NCI-H2029 (cell line): ENCODE measurements at regions not wholly inside any gene's neighbourhood (a gene's known extent, or its start where the extent isn't known, plus 50 kb on each side); places are given as distances from the start of the nearest gene placed in this dataset.
"Not testable (repeated sequence)": the region's sequence is repeated elsewhere in the genome, so short reads cannot be mapped to it uniquely, and the experiment has no call there.

Source experiments
- DNase-seq: peaks from one replicate; lab custom pipeline; 2025; lab: John Stamatoyannopoulos, UW

DNA sequence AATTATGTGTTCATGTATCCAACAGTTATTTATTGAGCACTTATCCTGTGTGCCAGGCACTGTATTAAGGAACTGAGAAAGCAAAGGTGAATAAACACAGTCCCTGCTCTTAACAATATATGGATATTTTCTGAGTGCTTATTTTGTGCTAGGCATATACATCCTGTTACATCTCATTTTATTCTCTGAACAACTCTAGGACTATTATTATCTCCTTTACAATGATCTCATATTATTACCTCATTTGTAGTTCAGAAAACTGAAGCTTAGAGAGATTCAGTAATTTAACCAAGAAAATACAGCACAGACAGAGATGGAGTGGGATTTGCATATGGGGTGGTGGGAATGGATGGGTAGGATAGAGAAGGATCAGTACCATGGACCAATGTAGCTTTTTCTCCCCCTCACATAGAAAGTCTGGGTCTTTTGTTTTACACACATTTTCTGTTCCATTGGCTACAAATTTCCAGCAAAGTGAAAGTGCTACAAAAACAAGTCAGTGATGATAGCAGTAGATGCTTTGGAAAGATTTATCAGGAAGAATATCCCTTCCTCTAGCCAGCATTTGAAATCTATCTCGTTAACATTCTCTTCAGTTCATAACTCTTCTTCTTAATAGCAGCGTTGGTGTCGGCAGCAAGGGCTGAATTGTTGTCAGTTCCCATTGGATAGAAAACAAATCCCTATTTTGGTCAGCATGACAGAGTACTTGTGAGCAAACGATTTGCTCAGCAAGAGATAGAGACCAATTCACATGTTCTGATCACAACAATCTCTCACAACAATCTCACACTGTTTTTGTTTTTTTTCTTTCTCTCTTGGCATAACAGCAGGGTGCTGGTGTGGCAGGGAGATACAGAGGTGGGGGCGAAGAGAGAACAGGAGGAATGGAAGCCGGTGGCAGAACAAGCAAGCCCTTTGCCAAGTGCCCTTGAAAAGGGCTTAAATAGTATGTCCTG lies 102.2 kb upstream of the KCTD1 start:
- DNase-seq = no peak

DNA sequence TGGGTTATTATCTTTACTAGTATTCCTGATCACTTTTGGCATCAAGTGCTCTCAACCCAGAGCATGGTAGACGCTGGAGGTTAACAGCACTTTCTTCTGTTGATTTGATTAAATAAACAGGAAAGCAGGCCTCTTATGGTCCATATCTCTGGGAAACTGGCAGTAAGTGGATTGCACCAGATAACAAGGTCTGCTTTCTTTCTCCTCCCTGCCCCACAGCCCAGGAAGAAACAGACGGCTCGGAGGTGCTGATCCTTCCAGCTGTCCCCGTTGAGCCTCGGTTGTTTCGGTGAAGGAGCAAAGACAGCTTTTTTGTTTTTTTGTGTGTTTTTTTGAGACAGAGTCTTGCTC lies 100.8 kb upstream of the KCTD1 start:
- peak; percentile 14 for DNase-seq

DNA sequence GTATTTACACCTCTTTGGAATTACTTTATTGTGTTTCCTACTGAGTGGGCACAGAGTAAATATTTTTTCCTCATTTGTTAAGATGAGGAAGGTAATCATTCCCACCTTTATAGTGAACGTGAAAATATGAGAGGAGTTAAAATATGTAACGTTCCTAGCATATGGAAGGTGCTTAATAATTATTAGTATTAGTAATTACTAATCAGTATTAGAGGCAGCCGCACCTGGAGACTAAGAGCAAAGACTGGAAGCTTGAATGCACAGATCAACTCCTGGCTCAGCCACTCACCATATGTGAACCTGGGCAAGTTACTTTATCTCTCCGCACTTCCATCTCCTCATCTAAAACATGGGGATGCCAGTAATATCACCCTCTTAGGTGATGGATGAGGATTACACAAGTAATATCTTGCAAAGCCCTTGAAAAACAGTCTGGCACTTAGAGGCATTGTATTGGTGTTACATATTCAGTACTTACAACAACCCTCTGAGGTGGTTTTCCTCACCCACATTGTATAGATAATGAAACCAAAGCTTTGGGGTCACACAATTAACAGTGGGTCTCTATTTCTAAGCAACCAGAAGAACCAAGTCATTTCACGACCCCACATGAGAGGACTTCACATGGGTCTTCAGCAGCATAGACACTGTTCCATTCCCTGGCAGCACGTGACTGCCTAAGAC lies 100.3 kb upstream of the KCTD1 start:
- DNase-seq = no peak

DNA sequence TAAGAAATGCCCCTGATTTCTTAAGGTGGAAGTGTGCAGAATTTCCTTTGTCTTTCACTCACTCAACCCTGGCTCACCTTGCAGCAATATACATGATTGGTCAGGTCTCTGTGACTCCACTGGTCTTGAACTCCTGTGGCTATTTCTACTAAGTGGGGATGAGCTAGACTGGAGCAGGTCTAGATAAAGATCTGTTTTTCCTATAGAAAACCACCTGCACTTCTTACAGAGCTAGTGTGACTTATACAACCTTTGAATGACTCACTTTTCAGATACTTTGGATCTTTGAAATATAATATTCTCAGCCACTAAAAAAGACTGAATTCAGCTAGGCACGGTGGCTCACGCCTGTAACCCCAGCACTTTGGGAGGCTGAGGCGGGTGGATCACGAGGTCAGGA lies 98.5 kb upstream of the KCTD1 start:
- DNase-seq = no peak

DNA sequence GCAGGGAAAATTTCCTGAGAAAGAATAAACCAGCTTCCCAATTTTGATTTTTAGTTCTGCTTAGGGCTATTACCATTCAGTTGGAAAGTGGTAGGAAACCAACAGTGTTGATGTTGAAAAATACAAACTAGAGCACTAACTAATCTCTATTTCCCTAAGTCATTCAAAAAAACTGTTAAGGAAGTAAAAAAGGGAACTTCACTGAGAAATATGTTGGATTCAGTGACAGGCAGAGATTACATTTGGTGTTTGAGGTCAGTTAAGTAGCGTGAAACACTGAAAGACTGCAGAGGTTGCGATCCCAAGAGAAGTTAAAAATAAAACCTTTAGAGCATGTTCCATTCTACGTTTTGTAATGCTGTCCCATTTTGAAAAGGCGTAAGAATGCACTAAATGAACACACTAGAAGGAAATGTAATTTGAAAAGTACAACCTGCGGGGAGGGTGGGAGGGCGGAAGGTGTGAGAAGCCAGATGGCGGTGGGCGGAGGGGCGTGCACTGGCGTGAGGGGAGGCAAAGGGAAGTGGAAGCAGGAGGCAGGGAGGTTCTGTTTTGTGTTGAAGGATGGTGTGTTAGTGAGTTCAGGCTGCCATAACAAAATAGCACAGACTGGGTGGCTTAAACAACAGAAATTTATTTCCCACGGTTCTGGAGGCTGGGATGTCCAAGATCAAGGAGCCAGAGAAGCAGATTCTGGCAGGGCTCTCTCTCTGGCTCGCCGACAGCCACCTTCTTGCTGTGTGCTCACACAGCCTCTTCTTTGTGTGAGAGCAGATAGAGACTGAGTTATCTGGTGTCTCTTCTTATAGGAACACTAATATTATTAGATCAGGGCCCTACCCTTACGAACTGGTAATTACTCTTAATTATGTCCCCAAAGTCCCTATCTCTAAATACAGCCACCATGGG lies 94.3 kb upstream of the KCTD1 start:
- DNase-seq = no peak

DNA sequence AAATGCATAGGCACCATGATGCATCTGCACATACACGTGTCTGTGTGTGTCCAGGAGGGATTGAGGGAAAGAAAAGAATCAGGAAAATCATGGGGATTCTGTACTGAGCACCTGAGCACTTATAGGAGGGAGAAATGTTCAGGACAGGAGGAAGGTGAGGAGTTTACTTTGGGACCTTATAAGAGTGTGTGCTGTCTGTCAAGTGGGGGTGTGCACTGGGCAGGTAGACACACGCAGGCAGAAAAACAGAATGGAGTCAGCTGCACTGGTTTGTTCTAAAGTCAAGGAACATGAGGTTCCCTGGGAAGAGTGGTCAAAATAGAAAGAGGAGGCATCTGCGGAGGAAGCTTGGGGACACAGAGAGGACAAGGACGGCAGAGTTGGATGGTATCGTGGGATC lies 92.2 kb upstream of the KCTD1 start:
- DNase-seq = no peak

DNA sequence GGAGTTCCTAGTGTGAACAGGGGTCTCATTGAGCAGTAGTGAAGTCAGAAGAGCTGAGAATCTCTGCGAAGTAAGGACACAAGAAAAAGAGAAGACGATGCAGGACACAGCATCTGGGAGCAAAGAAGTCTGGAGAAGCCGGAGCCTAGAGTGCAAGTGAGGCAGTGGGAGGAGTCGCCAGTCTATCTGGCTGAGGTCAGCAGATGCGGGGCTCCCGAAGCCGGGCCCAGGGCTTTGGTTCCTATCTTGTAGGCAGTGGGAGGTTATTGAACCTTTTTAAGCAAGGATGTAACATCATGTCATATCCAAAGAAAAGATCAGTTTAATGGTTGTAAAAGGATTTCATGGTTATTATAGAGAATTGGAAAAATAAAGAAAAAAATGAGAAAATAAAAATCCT lies 90.8 kb upstream of the KCTD1 start:
- DNase-seq = no peak

DNA sequence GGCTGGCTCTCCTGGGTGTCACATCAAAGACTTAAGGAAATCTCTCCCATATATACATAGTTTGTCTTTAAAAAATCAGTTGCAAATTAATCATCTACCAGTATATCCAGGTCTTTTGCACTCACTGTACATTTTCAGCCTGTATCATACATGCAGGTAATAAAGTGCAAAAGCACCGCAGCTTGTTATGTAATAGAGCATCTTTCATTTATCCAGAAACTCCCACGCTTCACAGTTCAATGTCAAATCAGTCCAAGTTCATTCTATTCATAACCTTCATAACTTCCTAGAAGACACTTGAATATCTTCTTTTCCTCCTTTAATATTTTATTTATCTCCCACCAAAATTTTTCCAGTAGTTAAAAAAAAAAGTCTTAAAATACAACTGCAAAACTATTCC lies 89.6 kb upstream of the KCTD1 start:
- no peak for DNase-seq

DNA sequence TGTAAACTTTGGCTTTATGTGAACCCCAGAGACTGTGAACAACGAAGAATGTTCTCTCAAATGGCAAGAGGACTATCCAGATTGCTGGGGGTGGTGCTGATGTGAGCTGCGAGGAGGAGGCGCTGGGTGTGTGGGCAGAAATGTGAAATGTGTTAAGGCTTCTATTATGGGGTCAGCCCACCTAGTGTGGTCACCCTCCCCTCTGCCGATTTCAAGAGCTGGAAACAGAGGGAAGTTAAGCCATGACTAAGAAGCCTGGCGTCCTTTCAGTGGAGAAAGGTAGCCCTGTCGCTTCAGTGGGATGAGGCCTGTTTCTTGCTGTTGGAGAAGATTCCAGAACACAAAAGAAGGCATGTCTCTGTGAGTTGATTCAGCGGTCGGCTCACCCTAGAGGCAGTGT lies 89.0 kb upstream of the KCTD1 start:
- no peak for DNase-seq

DNA sequence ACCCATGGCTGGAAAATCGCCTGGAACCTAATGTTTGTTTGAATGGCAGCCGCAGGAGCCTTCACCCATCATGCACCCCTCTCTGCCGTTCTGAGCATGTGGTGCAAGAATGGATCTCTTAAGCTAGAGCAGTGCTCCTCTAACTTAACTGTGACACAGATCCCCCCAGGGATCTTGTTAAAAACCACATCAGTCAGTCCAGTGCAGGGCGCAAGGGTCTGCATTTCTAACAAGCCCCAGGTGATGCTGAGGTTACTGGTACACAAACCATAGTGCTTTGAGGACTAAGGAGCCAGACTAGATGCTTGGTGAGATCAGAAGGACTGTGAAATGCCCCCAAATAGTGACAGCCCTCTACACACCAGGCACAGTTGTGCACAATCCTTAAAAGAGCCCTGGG lies 87.1 kb upstream of the KCTD1 start:
- DNase-seq = no peak

DNA sequence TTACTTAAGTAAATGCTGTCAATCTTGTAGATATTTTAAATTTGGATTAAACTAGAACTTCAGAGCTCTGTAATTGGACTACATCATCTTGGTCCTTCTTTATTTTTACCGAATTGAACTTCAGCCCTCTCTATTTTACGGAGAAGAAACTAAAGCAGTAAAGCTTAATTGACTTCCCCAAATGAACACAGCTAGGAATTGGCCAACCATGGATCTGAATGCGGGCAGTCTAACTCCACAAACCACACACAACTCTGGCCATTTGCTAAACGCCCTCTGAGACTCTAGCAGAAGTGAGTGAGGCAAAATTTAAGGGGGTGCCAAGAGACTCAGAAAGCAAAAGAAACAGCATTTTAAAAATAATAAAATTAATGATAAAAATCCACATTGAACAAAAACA lies 86.3 kb upstream of the KCTD1 start:
- DNase-seq = no peak

DNA sequence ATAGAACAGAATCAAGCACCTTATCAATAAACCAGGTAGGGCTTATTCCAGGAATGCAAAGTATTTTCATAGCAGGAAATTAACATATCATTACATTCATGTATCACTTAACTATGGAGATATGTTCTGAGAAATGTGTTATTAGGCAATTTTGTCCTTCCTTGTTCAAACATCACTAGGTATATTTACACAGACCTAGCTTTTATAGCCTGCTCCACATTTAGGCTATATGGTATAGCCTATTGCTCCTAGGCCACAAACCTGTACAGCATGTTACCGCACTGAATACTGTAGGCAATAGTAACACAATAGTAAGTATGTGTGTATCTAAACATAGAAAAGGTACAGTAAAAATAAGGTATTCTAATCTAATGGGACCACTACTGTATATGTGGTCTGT lies 82.8 kb upstream of the KCTD1 start:
- no peak for DNase-seq

DNA sequence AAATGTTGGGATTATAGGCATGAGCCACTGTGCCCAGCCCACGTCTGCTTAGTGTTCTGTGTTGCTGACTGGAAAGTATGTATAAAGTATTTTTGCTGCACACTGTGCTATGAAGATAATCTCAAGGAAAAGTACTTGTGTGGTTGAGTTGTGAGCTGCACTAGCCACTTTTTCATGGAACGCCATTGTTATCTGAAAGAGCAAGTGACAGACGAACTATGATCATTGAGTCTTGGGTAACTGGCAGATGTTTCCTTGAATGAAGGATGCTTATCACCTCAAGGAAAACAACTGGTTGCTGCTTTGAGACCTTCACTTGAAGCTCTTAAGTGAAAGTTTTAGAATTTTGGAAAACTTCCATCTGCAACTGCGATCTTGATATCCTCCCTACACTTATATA lies 82.2 kb upstream of the KCTD1 start:
- no peak for DNase-seq

DNA sequence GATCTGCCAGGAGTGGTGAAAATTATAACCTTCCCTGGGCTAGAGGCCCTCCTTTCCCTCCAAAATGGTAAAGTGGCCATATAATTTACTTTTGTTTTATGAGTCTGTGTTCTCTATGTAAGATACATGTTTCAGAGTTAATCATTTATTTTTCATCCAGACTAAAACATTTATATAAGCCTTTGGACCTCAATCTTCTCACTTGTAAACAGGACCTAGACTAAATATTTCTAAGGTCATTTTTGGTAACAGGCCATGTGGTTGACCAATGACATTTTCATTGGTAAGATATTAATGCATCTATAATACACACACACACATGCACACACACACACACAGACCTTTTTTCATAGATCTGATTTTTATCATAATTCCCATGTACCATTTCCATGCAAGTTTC lies 79.7 kb upstream of the KCTD1 start:
- DNase-seq = no peak

DNA sequence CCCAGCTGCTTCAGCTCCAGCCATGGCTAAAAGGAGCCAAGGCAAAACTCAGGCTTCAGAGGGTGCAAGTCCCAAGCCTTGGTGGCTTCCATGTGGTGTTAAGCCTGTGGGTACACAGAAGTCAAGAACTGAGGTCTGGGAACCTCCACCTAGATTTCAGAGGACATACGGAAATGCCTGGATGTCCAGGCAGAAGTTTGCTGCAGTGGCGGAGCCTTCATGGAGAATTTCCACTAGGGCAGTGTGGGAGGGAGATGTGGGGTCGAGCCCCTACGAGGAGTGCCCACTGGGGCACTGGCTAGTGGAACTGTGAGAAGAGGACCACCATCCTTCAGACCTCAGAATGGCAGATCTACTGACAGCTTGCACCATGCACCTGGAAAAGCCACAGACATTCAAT lies 76.1 kb upstream of the KCTD1 start:
- no peak for DNase-seq

DNA sequence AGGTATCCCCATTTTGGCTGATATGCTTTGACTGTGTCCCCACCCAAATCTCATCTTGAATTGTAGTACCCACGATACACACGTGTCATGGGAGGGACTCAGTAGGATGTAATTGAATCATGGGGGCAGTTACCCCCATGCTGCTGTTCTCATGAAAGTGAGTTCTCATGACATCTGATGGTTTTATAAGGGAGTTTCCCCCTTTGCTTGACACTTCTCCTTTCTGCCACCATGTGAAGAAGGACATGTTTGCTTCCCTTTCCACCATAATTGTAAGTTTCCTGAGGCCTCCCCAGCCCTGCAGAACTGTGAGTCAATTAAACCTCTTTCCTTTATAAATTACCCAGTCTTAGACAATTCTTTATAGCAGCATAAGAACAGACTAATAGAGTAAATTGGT lies 75.0 kb upstream of the KCTD1 start:
- DNase-seq = not testable (repeated sequence)

DNA sequence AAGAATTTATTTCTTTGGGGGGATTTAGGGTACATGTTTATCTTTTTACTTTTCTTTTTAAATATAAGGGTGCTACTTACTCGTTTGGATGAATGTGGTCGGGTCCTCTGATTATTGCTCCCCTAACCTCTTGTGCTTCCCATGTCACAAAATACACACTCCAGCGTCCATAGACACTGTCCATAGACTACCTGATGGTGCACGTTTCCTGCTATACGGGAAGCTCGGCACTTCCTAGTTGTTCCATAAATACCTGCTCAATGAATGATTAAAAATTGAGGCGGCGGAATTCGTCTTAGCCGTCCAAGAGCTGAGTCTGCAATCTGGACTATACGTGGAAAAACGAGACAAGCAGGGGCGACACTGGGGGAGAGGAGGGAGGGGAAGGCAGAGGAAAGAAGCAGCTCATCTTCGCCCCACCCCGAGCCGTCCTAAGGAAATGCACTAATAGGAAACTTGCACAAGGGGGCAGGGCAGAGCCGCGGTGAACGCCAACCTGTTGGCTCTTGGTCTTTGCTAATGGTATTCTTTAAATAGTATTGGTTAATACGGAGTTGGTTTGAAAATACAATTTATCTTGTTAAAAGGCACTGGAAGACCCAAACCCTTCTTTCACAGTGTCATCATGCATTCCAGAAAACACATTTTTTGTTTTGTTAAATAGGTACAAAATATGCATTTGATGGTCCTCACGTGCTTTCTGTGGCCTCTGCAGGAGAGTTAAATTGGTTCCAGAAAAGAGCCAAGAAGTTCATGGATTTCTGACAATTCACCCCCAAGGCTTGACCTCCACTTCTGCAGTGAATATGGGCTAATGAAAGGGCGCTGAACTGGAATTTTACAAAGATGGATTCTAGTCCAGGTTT lies 73.0 kb upstream of the KCTD1 start:
- no peak for DNase-seq

DNA sequence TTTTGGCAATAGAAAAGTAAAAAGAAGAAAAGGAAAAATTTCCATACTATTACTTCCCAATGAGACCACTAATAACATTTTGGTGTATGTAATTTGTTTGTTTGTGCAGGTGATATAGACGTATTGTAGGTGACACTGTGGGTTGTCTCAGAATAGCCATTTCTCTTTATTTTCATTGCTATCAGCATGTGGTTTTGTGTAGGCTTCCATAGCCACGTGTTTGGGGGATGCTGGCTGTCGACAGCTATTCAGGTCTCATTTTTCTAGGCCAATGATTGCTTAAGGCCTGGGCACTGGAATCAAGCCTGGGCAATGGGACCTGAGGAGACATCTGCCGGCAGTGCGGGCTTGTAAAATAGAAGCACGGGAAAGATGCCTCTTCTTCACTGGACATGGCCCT lies 71.0 kb upstream of the KCTD1 start:
- no peak for DNase-seq

DNA sequence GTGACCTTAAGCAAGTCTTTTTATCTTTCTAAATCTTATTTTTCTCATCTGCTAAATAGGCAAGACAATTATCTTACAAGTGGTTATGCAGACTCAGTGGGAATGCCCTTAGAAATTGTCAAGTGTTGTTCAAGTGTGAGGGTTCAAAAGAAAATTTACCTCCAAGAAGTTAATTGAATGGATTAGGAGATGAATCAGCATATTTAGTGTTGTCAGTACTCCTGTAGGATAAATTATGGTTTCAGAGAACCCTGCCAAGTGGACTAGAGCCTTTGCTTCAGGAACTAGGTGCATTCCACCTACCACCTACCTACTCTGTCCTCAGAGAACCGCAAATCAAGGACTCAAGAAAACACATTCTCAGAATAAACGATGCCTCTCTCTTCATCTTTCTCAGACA lies 69.8 kb upstream of the KCTD1 start:
- no peak for DNase-seq

DNA sequence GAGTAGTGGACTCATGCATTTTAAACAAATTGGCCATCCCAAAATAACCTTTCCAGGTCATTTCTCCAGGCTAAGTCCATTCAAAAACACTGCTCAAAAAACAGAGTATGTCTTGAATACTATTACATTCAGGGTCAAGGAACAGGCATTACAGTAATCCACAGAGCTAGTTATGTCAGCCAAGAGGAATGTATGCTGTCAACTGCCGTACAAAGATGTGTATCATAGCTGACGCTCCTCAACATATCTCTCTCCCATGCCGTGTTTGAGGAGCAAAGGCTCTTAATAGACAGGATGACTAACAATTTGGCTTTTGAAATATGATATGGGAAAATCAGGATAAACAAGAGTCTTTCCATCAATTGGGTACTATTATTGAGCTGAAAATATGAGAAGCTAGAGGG lies 68.8 kb upstream of the KCTD1 start:
- DNase-seq = no peak

DNA sequence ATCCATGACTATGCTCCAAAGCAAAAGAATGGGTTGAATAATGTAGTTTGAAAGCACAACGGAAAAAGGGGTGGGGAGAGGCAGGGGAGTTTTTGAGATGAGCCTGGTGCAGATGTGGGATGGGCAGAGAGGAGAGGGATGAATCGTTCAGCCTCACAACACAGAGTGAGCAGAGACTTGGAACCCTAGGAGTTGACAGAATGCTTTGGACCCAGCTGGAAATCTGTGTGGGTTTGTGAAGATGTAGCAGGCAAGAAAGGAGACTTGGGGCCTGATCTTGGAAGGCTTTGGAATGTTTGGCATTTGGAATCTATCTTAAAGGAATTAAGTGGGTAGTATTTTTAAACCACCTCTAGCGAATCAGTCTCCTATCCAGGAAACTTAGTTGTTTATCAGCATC lies 66.0 kb upstream of the KCTD1 start:
- no peak for DNase-seq
